ENCODE measurements at regions not wholly inside any gene's neighbourhood (a gene's known extent, or its start where the extent isn't known, plus 50 kb on each side); places are given as distances from the start of the nearest gene placed in this dataset.
"Not testable (repeated sequence)": the region's sequence is repeated elsewhere in the genome, so short reads cannot be mapped to it uniquely, and the experiment has no call there.

DNA sequence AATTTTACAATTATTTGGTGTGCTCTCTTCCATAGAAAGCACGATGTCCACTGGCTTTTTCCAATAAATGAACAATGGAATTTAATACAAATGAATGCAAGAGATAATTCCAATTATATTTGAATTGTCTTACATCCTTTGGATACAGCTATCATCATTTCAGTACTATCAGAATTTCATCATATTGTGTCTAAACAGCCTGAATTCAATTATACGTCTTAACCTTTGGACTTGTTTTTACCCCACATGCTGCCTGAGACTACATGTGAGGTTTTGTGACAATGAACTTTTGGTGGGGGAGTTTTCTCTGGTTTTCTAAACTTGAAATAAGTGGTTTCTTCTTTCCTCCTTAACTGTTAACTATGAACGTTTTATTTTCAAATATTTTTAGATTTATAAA lies 1176.0 kb downstream of the EPHA7 start:
- CTCF ChIA-PET = no interaction called here
- no peak for DNase-seq (ENCODE audit: low spot score)
- no peaks in the 10 kb centered on the region for H3K36me3 ChIP-seq (ENCODE audit: insufficient read depth, low read length, poor library complexity, severe bottlenecking)
- no peak overlapping the region for H3K4me3 ChIP-seq (ENCODE audit: low read depth, low read length, poor library complexity, severe bottlenecking)
- no peaks in the 10 kb centered on the region for H3K9me3 ChIP-seq (ENCODE audit: low read depth, low read length, poor library complexity, severe bottlenecking)
- TF ChIP-seq, protein P1, sequence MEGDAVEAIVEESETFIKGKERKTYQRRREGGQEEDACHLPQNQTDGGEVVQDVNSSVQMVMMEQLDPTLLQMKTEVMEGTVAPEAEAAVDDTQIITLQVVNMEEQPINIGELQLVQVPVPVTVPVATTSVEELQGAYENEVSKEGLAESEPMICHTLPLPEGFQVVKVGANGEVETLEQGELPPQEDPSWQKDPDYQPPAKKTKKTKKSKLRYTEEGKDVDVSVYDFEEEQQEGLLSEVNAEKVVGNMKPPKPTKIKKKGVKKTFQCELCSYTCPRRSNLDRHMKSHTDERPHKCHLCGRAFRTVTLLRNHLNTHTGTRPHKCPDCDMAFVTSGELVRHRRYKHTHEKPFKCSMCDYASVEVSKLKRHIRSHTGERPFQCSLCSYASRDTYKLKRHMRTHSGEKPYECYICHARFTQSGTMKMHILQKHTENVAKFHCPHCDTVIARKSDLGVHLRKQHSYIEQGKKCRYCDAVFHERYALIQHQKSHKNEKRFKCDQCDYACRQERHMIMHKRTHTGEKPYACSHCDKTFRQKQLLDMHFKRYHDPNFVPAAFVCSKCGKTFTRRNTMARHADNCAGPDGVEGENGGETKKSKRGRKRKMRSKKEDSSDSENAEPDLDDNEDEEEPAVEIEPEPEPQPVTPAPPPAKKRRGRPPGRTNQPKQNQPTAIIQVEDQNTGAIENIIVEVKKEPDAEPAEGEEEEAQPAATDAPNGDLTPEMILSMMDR (conservative IDR thresholded peaks at IDR 0.05; ENCODE audit: low read depth, low read length) = no peak
- no peak for TF ChIP-seq EZH2 (IDR thresholded peaks at IDR 0.05; ENCODE audit: borderline replicate concordance, low read depth, low read length, poor library complexity, severe bottlenecking)
- no TSS peak for BruUV-seq (replicated peaks)
- H3K4me1 ChIP-seq (ENCODE audit: insufficient read depth, low read length, poor library complexity, severe bottlenecking) = no peaks in the 10 kb centered on the region
- no peaks in the 10 kb centered on the region for H3K27me3 ChIP-seq (replicated peaks; ENCODE audit: insufficient read depth, low read depth, low read length, poor library complexity)
- no peak overlapping the region for H3K27ac ChIP-seq (ENCODE audit: low read depth, low read length, poor library complexity, severe bottlenecking)
- intact Hi-C loops (cut with micrococcal nuclease; ENCODE audit: unreplicated experiment) = no loop called here
- POLR2A ChIA-PET (ENCODE audit: low non-redundant PET) = no interaction called here

- BruUV-seq (replicated peaks) = no TSS peak
- Histone ChIP-seq H3K9me3 (ENCODE audit: low read depth, low read length, poor library complexity, severe bottlenecking) (no peaks in the 10 kb centered on the region), H3K4me3 (ENCODE audit: low read depth, low read length, poor library complexity, severe bottlenecking) (no peak overlapping the region), H3K27ac (ENCODE audit: low read depth, low read length, poor library complexity, severe bottlenecking) (no peak overlapping the region), H3K4me1 (ENCODE audit: insufficient read depth, low read length, poor library complexity, severe bottlenecking) (no peaks in the 10 kb centered on the region), H3K36me3 (ENCODE audit: insufficient read depth, low read length, poor library complexity, severe bottlenecking) (no peaks in the 10 kb centered on the region), H3K27me3 (replicated peaks; ENCODE audit: insufficient read depth, low read depth, low read length, poor library complexity) (no peaks in the 10 kb centered on the region)
- ChIA-PET POLR2A (ENCODE audit: low non-redundant PET) (no interaction called here), CTCF (interaction anchor here (0.5 kb wide), 1 partner anchor 83 kb away, joined by 3 read pairs; no protein-coding TSS in a partner anchor)
- no peak for DNase-seq (ENCODE audit: low spot score)
- TF ChIP-seq EZH2 (IDR thresholded peaks at IDR 0.05; ENCODE audit: borderline replicate concordance, low read depth, low read length, poor library complexity, severe bottlenecking) = no peak
- TF ChIP-seq, protein P1 (conservative IDR thresholded peaks at IDR 0.05; ENCODE audit: low read depth, low read length) = no peak
- intact Hi-C loops (cut with micrococcal nuclease; ENCODE audit: unreplicated experiment) = no loop called here
Measured at GRCh38 chr6:92231171-92231701, 1188.1 kb downstream of the EPHA7 start.

DNA sequence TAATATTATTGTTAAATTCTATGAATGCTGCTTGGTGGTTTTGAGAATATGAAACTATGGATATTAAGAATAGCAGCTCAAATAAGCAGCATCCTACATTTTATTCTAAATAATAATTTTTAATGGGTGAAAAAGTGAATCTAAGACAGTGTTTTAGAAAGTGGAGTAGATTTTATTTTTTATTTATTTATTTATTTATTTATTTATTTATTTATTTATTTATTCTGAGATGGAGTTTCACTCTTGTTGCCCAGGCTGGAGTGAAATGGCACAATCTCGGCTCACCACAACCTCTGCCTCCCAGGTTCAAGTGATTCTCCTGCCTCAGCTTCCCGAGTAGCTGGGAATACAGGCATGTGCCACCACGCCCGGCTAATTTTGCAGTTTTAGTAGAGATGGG lies 1199.4 kb downstream of the EPHA7 start:
- H3K4me3 ChIP-seq (ENCODE audit: low read depth, low read length, poor library complexity, severe bottlenecking); H3K27ac ChIP-seq (ENCODE audit: low read depth, low read length, poor library complexity, severe bottlenecking); BruUV-seq (replicated peaks); H3K36me3 ChIP-seq (ENCODE audit: insufficient read depth, low read length, poor library complexity, severe bottlenecking); CTCF ChIA-PET; DNase-seq (ENCODE audit: low spot score); intact Hi-C loops (cut with micrococcal nuclease; ENCODE audit: unreplicated experiment); H3K9me3 ChIP-seq (ENCODE audit: low read depth, low read length, poor library complexity, severe bottlenecking); H3K4me1 ChIP-seq (ENCODE audit: insufficient read depth, low read length, poor library complexity, severe bottlenecking); POLR2A ChIA-PET (ENCODE audit: low non-redundant PET); H3K27me3 ChIP-seq (replicated peaks; ENCODE audit: insufficient read depth, low read depth, low read length, poor library complexity): not testable (repeated sequence)

GRCh38 chr6:92216717-92217116 lies 1202.6 kb downstream of the EPHA7 start:
- Histone ChIP-seq H3K4me3 (ENCODE audit: low read depth, low read length, poor library complexity, severe bottlenecking) (no peak overlapping the region), H3K4me1 (ENCODE audit: insufficient read depth, low read length, poor library complexity, severe bottlenecking) (no peaks in the 10 kb centered on the region), H3K27me3 (replicated peaks; ENCODE audit: insufficient read depth, low read depth, low read length, poor library complexity) (no peaks in the 10 kb centered on the region), H3K27ac (ENCODE audit: low read depth, low read length, poor library complexity, severe bottlenecking) (no peak overlapping the region), H3K36me3 (ENCODE audit: insufficient read depth, low read length, poor library complexity, severe bottlenecking) (no peaks in the 10 kb centered on the region), H3K9me3 (ENCODE audit: low read depth, low read length, poor library complexity, severe bottlenecking) (no peaks in the 10 kb centered on the region)
- intact Hi-C loops (cut with micrococcal nuclease; ENCODE audit: unreplicated experiment) = no loop called here
- no TSS peak for BruUV-seq (replicated peaks)
- CTCF ChIA-PET = no interaction called here
- no peak for DNase-seq (ENCODE audit: low spot score)
- TF ChIP-seq EZH2 (IDR thresholded peaks at IDR 0.05; ENCODE audit: borderline replicate concordance, low read depth, low read length, poor library complexity, severe bottlenecking) = no peak
- POLR2A ChIA-PET (ENCODE audit: low non-redundant PET) = no interaction called here

All from A673 (cell line).